ENCODE measurements at regions not wholly inside any gene's neighbourhood (a gene's known extent, or its start where the extent isn't known, plus 50 kb on each side); places are given as distances from the start of the nearest gene placed in this dataset.

DNA sequence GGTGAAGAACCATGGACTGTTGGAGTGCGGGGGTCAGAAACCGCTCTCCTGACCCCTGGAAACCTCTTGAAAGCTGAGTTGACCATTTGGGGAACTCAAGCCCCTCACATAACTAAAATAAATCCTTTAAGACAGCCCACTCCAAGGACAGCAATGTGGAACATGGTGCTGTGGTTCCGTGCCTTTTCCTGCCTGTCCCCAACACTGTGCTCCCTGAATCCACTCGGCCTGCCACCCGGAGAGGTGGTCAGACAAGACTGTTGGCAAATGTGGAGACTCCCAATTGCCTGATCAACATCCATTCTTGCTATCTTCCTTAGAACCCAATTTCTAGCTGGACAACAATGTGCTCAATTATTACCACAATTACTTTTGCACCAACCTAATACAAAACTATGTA, 286.0 kb downstream of the NPHP4 start:
- TF ChIP-seq POLR2AphosphoS5 (IDR thresholded peaks at IDR 0.05) (no peak), POLR2A (IDR thresholded peaks at IDR 0.05) (no peak)
- TF ChIP-seq, protein P1, sequence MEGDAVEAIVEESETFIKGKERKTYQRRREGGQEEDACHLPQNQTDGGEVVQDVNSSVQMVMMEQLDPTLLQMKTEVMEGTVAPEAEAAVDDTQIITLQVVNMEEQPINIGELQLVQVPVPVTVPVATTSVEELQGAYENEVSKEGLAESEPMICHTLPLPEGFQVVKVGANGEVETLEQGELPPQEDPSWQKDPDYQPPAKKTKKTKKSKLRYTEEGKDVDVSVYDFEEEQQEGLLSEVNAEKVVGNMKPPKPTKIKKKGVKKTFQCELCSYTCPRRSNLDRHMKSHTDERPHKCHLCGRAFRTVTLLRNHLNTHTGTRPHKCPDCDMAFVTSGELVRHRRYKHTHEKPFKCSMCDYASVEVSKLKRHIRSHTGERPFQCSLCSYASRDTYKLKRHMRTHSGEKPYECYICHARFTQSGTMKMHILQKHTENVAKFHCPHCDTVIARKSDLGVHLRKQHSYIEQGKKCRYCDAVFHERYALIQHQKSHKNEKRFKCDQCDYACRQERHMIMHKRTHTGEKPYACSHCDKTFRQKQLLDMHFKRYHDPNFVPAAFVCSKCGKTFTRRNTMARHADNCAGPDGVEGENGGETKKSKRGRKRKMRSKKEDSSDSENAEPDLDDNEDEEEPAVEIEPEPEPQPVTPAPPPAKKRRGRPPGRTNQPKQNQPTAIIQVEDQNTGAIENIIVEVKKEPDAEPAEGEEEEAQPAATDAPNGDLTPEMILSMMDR (IDR thresholded peaks at IDR 0.05), result no peak

Data from breast epithelium (tissue), 3 donors.